Astrocyte (in vitro differentiated cells and primary cell): ENCODE measurements at regions not wholly inside any gene's neighbourhood (a gene's known extent, or its start where the extent isn't known, plus 50 kb on each side); places are given as distances from the start of the nearest gene placed in this dataset.
A peak's percentile ranks its signal among the peaks of the same experiment; 100 is the strongest.

Source experiments
- DNase-seq: peaks from one replicate; pipeline ENCODE4 v3.0.0-alpha.2; 2010; ENCODE audit warnings: low read depth
- FAIRE-seq: peaks from 2 replicates; lab custom pipeline; 2011; peaks lifted over from hg19 to GRCh38; lab: Jason Lieb, UNC
- H2AFZ ChIP-seq: 2 replicates; pipeline ENCODE4 v1.6.0; 2012; ENCODE audit warnings: low read depth, low read length, inconsistent platforms
- H3K27ac ChIP-seq: 2 replicates; pipeline ENCODE4 v1.5.1; 2011; ENCODE audit warnings: low read depth, low read length, inconsistent platforms
- H3K27me3 ChIP-seq: 2 replicates; pipeline ENCODE4 v1.6.0; 2011; ENCODE audit warnings: low read length, inconsistent platforms; ENCODE audit not compliant: insufficient read depth
- H3K36me3 ChIP-seq: 2 replicates; pipeline ENCODE4 v1.5.1; 2011; ENCODE audit warnings: low read length, inconsistent platforms; ENCODE audit not compliant: insufficient read depth
- H3K4me1 ChIP-seq: 2 replicates; pipeline ENCODE4 v1.5.1; 2011; ENCODE audit warnings: low read length, inconsistent platforms; ENCODE audit not compliant: insufficient read depth
- H3K4me2 ChIP-seq: 2 replicates; pipeline ENCODE4 v1.6.0; 2012; ENCODE audit warnings: low read length, inconsistent platforms
- H3K4me3 ChIP-seq: 2 replicates; pipeline ENCODE4 v1.5.1; 2011; ENCODE audit warnings: low read depth, mild to moderate bottlenecking, low read length, inconsistent platforms; ENCODE audit not compliant: insufficient read depth
- H3K79me2 ChIP-seq: 2 replicates; pipeline ENCODE4 v1.6.0; 2012; ENCODE audit warnings: mild to moderate bottlenecking, low read length, inconsistent platforms; ENCODE audit not compliant: insufficient read depth
- H3K9ac ChIP-seq: 2 replicates; pipeline ENCODE4 v1.6.0; 2012; ENCODE audit warnings: mild to moderate bottlenecking, low read length, inconsistent platforms
- H3K9me3 ChIP-seq: 2 replicates; pipeline ENCODE4 v1.5.1; 2012; ENCODE audit warnings: low read depth, mild to moderate bottlenecking, low read length, inconsistent platforms; ENCODE audit not compliant: insufficient read depth
- H4K20me1 ChIP-seq: 2 replicates; pipeline ENCODE4 v1.6.0; 2012; ENCODE audit warnings: low read length, inconsistent platforms; ENCODE audit not compliant: insufficient read depth
- H3K27ac Mint-ChIP-seq: one replicate; pipeline ENCODE4 v1.8.0; 2021; ENCODE audit warnings: mild to moderate bottlenecking, mixed read lengths; ENCODE audit not compliant: unreplicated experiment
- H3K27me3 Mint-ChIP-seq: one replicate; pipeline ENCODE4 v1.8.0; 2021; ENCODE audit warnings: low read depth, mixed read lengths; ENCODE audit not compliant: unreplicated experiment
- H3K36me3 Mint-ChIP-seq: one replicate; pipeline ENCODE4 v1.8.0; 2021; ENCODE audit warnings: low read depth, mixed read lengths; ENCODE audit not compliant: unreplicated experiment
- H3K4me1 Mint-ChIP-seq: one replicate; pipeline ENCODE4 v1.8.0; 2021; ENCODE audit warnings: low read depth, mixed read lengths; ENCODE audit not compliant: unreplicated experiment
- H3K4me3 Mint-ChIP-seq: one replicate; pipeline ENCODE4 v1.8.0; 2021; ENCODE audit warnings: mild to moderate bottlenecking, moderate library complexity, mixed read lengths; ENCODE audit not compliant: unreplicated experiment
- H3K9me3 Mint-ChIP-seq: one replicate; pipeline ENCODE4 v1.8.0; 2021; ENCODE audit warnings: mild to moderate bottlenecking, mixed read lengths; ENCODE audit not compliant: unreplicated experiment
- CTCF ChIP-seq: IDR thresholded peaks from 2 replicates; pipeline ENCODE4 v1.5.1; 2011; ENCODE audit warnings: low read depth, mild to moderate bottlenecking, inconsistent platforms, low read length, moderate library complexity; ENCODE audit not compliant: insufficient read depth
- EZH2 ChIP-seq: IDR thresholded peaks from 2 replicates; pipeline ENCODE4 v1.6.1; 2012; ENCODE audit warnings: mild to moderate bottlenecking, low read length, inconsistent platforms; ENCODE audit not compliant: insufficient read depth

- H3K4me2 ChIP-seq: peak overlapping the region; percentile 1
- DNase-seq (peak; percentile 85), FAIRE-seq (peak; percentile 71)
- peaks cover 4% of the 10 kb centered on the region for H3K9me3 Mint-ChIP-seq
- no peaks in the 10 kb centered on the region for H3K79me2 ChIP-seq
- H3K9ac ChIP-seq: no peak overlapping the region
- no peaks in the 10 kb centered on the region for H3K27me3 Mint-ChIP-seq
- no peak overlapping the region for H3K27ac ChIP-seq
- H3K4me1 Mint-ChIP-seq: peaks cover 23% of the 10 kb centered on the region
- H3K27me3 ChIP-seq: no peaks in the 10 kb centered on the region
- H3K27ac Mint-ChIP-seq: peak overlapping the region; percentile 75
- no peak overlapping the region for H2AFZ ChIP-seq
- H3K4me1 ChIP-seq: peaks cover 8% of the 10 kb centered on the region
- no peak overlapping the region for H3K4me3 ChIP-seq
- peaks cover 1% of the 10 kb centered on the region for H3K36me3 Mint-ChIP-seq
- H3K36me3 ChIP-seq: no peaks in the 10 kb centered on the region
- H4K20me1 ChIP-seq: no peaks in the 10 kb centered on the region
- no peaks in the 10 kb centered on the region for H3K9me3 ChIP-seq
- no peak overlapping the region for H3K4me3 Mint-ChIP-seq
- TF ChIP-seq EZH2: no peak
- TF ChIP-seq CTCF: no peak
These were observed 215.3 kb downstream of the RND3 start for GRCh38 chr2:150271952-150272802.

GRCh38 chr2:150267651-150268415 is 219.6 kb downstream of the RND3 start:
- DNase-seq (no peak), FAIRE-seq (no peak)
- Histone ChIP-seq H3K36me3 (no peaks in the 10 kb centered on the region), H3K79me2 (no peaks in the 10 kb centered on the region), H3K27me3 (no peaks in the 10 kb centered on the region), H3K27ac (no peak overlapping the region), H4K20me1 (no peaks in the 10 kb centered on the region), H3K4me1 (peaks cover 8% of the 10 kb centered on the region), H3K9ac (no peak overlapping the region), H3K4me2 (no peak overlapping the region), H3K9me3 (no peaks in the 10 kb centered on the region), H3K4me3 (no peak overlapping the region), H2AFZ (no peak overlapping the region)
- H3K4me1 Mint-ChIP-seq: peaks cover 21% of the 10 kb centered on the region
- no peak for TF ChIP-seq EZH2
- TF ChIP-seq CTCF: no peak
- H3K27me3 Mint-ChIP-seq: no peaks in the 10 kb centered on the region
- H3K27ac Mint-ChIP-seq: peak overlapping the region; percentile 83
- H3K9me3 Mint-ChIP-seq: no peaks in the 10 kb centered on the region
- no peaks in the 10 kb centered on the region for H3K36me3 Mint-ChIP-seq
- H3K4me3 Mint-ChIP-seq: no peak overlapping the region
